ENCODE measurements at regions not wholly inside any gene's neighbourhood (a gene's known extent, or its start where the extent isn't known, plus 50 kb on each side); places are given as distances from the start of the nearest gene placed in this dataset.

DNA sequence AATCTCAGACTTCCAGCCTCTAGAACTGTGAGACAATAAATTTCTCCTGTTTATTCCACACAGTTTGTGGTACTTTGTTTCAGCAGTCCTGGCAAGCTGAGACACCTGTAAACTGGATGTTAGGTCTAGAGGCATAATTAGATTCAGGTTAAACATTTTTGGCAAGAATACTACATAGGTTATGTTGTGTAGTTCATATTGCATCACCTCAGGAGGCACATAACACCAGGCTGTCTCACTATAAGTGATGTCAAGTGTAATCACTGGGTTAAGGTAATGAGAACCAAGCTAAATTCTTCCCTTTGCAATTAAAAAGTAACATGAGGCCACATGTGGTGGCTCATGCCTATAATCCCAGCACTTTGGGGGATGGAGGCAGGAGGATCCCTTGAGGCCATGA lies 214.2 kb downstream of the ZNF674 start:
- H3K27ac ChIP-seq (ENCODE audit: extremely low read depth, low read depth, low read length), result no peak overlapping the region
- no peaks in the 10 kb centered on the region for H3K9me3 ChIP-seq (ENCODE audit: control insufficient read depth, insufficient read depth, low read depth, low read length)
- TF ChIP-seq WT1 (tag by site-specific recombination; IDR thresholded peaks at IDR 0.05) (no peak), ZNF114 (tag by site-specific recombination; IDR thresholded peaks at IDR 0.05) (no peak), ZNF555 (tag by site-specific recombination; conservative IDR thresholded peaks at IDR 0.05) (no peak), ZNF416 (tag by site-specific recombination; IDR thresholded peaks at IDR 0.05) (no peak), ZEB2 (tag by site-specific recombination; IDR thresholded peaks at IDR 0.05) (no peak), ZNF350 (tag by site-specific recombination; IDR thresholded peaks at IDR 0.05) (no peak), ELK4 (IDR thresholded peaks at IDR 0.05; ENCODE audit: borderline replicate concordance, low read depth, low read length) (no peak), ZFP3 (tag by site-specific recombination; IDR thresholded peaks at IDR 0.05; ENCODE audit: low read depth) (no peak), ZNF658 (tag by site-specific recombination; IDR thresholded peaks at IDR 0.05) (no peak), GLI4 (tag by site-specific recombination; IDR thresholded peaks at IDR 0.05) (no peak), KLF7 (tag by site-specific recombination; IDR thresholded peaks at IDR 0.05; ENCODE audit: borderline replicate concordance) (no peak)
- TF ChIP-seq, protein P1, sequence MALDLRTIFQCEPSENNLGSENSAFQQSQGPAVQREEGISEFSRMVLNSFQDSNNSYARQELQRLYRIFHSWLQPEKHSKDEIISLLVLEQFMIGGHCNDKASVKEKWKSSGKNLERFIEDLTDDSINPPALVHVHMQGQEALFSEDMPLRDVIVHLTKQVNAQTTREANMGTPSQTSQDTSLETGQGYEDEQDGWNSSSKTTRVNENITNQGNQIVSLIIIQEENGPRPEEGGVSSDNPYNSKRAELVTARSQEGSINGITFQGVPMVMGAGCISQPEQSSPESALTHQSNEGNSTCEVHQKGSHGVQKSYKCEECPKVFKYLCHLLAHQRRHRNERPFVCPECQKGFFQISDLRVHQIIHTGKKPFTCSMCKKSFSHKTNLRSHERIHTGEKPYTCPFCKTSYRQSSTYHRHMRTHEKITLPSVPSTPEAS (tag by site-specific recombination; IDR thresholded peaks at IDR 0.05), result no peak
- TF ChIP-seq, protein P2, sequence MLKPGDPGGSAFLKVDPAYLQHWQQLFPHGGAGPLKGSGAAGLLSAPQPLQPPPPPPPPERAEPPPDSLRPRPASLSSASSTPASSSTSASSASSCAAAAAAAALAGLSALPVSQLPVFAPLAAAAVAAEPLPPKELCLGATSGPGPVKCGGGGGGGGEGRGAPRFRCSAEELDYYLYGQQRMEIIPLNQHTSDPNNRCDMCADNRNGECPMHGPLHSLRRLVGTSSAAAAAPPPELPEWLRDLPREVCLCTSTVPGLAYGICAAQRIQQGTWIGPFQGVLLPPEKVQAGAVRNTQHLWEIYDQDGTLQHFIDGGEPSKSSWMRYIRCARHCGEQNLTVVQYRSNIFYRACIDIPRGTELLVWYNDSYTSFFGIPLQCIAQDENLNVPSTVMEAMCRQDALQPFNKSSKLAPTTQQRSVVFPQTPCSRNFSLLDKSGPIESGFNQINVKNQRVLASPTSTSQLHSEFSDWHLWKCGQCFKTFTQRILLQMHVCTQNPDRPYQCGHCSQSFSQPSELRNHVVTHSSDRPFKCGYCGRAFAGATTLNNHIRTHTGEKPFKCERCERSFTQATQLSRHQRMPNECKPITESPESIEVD (tag by site-specific recombination; IDR thresholded peaks at IDR 0.05), result no peak
- H3K4me1 ChIP-seq (ENCODE audit: control insufficient read depth, insufficient read depth, low read length), result no peaks in the 10 kb centered on the region
- ChIA-PET POLR2A (no interaction called here), CTCF (no interaction called here)
- no peak overlapping the region for H3K4me3 ChIP-seq (ENCODE audit: low read depth, low read length)
- H3K36me3 ChIP-seq (ENCODE audit: control insufficient read depth in 2 of 2, insufficient read depth in 1 of 2, low read length in 2 of 2), result no peaks in the 10 kb centered on the region

DNA sequence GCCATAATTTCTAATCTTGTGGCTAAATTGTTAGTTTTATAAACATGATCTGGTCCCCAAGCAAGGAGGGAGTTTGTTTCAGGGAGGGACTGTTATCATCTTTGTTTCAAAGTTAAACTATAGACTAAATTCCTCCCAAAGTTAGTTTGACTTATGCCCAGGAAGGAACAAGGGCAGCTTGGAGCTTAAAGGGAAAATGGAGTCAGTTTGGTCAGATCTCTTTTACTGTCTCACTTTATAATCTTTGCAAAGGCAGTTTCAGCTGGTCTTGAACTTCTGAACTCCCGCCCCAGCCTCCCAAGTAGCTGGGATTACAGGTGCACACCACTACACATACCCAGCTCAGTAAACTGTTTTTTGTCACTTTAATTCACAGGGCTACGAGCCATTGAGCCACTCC lies 214.7 kb downstream of the ZNF674 start:
- TF ChIP-seq ZNF223 (tag by site-specific recombination; IDR thresholded peaks at IDR 0.05) (no peak), AEBP2 (tag by site-specific recombination; IDR thresholded peaks at IDR 0.05; ENCODE audit: borderline replicate concordance) (no peak), TSHZ1 (tag by site-specific recombination; IDR thresholded peaks at IDR 0.05; ENCODE audit: borderline replicate concordance) (no peak), GLI2 (tag by site-specific recombination; IDR thresholded peaks at IDR 0.05; ENCODE audit: borderline replicate concordance, low read depth) (no peak), ZNF311 (tag by site-specific recombination; IDR thresholded peaks at IDR 0.05; ENCODE audit: borderline replicate concordance) (no peak), HOXD13 (CRISPR knock-in tag; IDR thresholded peaks at IDR 0.05; ENCODE audit: borderline replicate concordance) (no peak), ZBTB26 (tag by site-specific recombination; optimal IDR thresholded peaks at IDR 0.05) (no peak)
- TF ChIP-seq, protein P3, sequence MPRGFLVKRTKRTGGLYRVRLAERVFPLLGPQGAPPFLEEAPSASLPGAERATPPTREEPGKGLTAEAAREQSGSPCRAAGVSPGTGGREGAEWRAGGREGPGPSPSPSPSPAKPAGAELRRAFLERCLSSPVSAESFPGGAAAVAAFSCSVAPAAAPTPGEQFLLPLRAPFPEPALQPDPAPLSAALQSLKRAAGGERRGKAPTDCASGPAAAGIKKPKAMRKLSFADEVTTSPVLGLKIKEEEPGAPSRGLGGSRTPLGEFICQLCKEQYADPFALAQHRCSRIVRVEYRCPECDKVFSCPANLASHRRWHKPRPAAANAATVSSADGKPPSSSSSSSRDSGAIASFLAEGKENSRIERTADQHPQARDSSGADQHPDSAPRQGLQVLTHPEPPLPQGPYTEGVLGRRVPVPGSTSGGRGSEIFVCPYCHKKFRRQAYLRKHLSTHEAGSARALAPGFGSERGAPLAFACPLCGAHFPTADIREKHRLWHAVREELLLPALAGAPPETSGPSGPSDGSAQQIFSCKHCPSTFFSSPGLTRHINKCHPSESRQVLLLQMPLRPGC (tag by site-specific recombination; IDR thresholded peaks at IDR 0.05), result no peak
- Histone ChIP-seq H3K27ac (ENCODE audit: extremely low read depth, low read depth, low read length) (no peak overlapping the region), H3K9me3 (ENCODE audit: control insufficient read depth, insufficient read depth, low read depth, low read length) (no peaks in the 10 kb centered on the region), H3K36me3 (ENCODE audit: control insufficient read depth in 2 of 2, insufficient read depth in 1 of 2, low read length in 2 of 2) (no peaks in the 10 kb centered on the region), H3K4me3 (ENCODE audit: low read depth, low read length) (no peak overlapping the region), H3K4me1 (ENCODE audit: control insufficient read depth, insufficient read depth, low read length) (no peaks in the 10 kb centered on the region)
- POLR2A ChIA-PET, result no interaction called here
- CTCF ChIA-PET, result no interaction called here

All from HEK293 (cell line).